Brain microvascular endothelial cell (primary cell): ENCODE measurements at regions not wholly inside any gene's neighbourhood (a gene's known extent, or its start where the extent isn't known, plus 50 kb on each side); places are given as distances from the start of the nearest gene placed in this dataset.

Experiments
- DNase-seq: peaks from one replicate; pipeline ENCODE4 v3.0.0-alpha.2; 2020
- H3K27ac ChIP-seq: fragments of 250-450 bp; sonication (Bioruptor Pico); 2 replicates; pipeline ENCODE4 v1.5.1; 2020; ENCODE audit warnings: mild to moderate bottlenecking, moderate library complexity
- H3K27me3 ChIP-seq: fragments of 250-450 bp; sonication (Bioruptor Pico); replicated peaks from 2 replicates; pipeline ENCODE4 v1.5.1; 2020; ENCODE audit warnings: mild to moderate bottlenecking
- H3K36me3 ChIP-seq: fragments of 250-450 bp; sonication (Bioruptor Pico); replicated peaks from 2 replicates; pipeline ENCODE4 v1.5.1; 2020; ENCODE audit warnings: mild to moderate bottlenecking
- H3K4me3 ChIP-seq: 2 replicates; pipeline ENCODE4 v1.5.1; 2011; ENCODE audit warnings: low read depth, mild to moderate bottlenecking, control low read depth, low read length, moderate library complexity
- in situ Hi-C: cut with HindIII; loops from 2 replicates; pipeline ENCODE4 v1.10.0; 2017; ENCODE audit warnings: low sequenced_read_pairs, low pct_ligation_motif_present
- TF ChIP-seq, protein P1 (sequence below): IDR thresholded peaks from 2 replicates; pipeline ENCODE4 v1.5.1; 2011; ENCODE audit warnings: low read depth, mild to moderate bottlenecking, moderate library complexity, low read length, control low read depth, inconsistent platforms; ENCODE audit errors: missing control alignments

DNA sequence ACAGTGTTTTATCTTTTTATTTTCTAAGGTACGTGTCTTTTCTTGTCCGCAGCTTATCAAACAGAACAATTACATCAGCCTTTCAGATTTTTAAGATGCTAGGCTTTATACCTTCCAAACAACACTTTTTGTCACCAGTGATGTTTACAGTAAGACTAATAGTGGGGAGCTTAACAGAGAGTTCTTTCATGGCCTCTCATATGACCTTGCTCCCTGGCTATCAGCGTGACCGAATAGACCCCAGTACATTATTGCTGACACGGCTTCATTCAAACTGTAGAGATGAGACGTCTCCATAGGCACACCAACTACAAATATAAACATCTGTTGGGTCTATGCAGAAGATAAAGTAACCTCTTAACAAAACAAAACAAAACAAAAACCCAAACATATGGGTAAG lies 477.6 kb upstream of the KCNMB2 start:
- no peak overlapping the region for H3K4me3 ChIP-seq

GRCh38 chr3:178059119-178059518 lies 477.1 kb upstream of the KCNMB2 start:
- TF ChIP-seq, protein P1, sequence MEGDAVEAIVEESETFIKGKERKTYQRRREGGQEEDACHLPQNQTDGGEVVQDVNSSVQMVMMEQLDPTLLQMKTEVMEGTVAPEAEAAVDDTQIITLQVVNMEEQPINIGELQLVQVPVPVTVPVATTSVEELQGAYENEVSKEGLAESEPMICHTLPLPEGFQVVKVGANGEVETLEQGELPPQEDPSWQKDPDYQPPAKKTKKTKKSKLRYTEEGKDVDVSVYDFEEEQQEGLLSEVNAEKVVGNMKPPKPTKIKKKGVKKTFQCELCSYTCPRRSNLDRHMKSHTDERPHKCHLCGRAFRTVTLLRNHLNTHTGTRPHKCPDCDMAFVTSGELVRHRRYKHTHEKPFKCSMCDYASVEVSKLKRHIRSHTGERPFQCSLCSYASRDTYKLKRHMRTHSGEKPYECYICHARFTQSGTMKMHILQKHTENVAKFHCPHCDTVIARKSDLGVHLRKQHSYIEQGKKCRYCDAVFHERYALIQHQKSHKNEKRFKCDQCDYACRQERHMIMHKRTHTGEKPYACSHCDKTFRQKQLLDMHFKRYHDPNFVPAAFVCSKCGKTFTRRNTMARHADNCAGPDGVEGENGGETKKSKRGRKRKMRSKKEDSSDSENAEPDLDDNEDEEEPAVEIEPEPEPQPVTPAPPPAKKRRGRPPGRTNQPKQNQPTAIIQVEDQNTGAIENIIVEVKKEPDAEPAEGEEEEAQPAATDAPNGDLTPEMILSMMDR, result no peak
- no peak overlapping the region for H3K4me3 ChIP-seq

More for the DNA sequence above, 477.6 kb upstream of the KCNMB2 start:
- no peak for DNase-seq
- H3K36me3 ChIP-seq, result no peaks in the 10 kb centered on the region
- in situ Hi-C loops, result no loop called here
- no peaks in the 10 kb centered on the region for H3K27me3 ChIP-seq
- TF ChIP-seq, protein P1, result no peak
- no peak overlapping the region for H3K27ac ChIP-seq

DNA sequence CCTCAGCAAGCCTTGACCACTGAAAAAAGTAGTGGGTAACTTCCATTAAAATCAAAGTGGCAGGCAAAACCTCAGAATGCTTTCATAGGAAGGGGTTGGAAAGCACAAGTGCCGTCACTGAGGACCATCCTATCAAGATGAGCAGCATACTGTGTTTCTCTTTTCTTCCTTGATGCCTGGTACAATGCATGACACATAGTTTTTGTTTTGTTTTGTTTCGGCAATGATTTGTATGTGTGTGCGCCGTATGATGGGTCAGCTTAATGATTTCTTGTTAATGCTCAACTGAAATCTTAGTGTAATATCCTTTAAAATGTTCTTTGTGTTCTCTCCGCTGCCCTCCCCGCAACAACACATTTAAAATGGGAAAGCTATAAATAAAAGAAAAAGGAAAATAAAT lies 476.4 kb upstream of the KCNMB2 start:
- H3K27ac ChIP-seq, result no peak overlapping the region
- in situ Hi-C loops, result no loop called here
- no peaks in the 10 kb centered on the region for H3K36me3 ChIP-seq
- TF ChIP-seq, protein P1, result no peak
- DNase-seq, result no peak
- H3K4me3 ChIP-seq, result no peak overlapping the region
- no peaks in the 10 kb centered on the region for H3K27me3 ChIP-seq

More at GRCh38 chr3:178059119-178059518, 477.1 kb upstream of the KCNMB2 start:
- no peak overlapping the region for H3K27ac ChIP-seq
- no peaks in the 10 kb centered on the region for H3K36me3 ChIP-seq
- no peaks in the 10 kb centered on the region for H3K27me3 ChIP-seq
- DNase-seq, result no peak
- in situ Hi-C loops, result no loop called here

- in situ Hi-C loops, result no loop called here
- no peak overlapping the region for H3K27ac ChIP-seq
- no peak overlapping the region for H3K4me3 ChIP-seq
- TF ChIP-seq, protein P1, result no peak
- H3K27me3 ChIP-seq, result no peaks in the 10 kb centered on the region
- no peak for DNase-seq
- no peaks in the 10 kb centered on the region for H3K36me3 ChIP-seq
These were observed 475.8 kb upstream of the KCNMB2 start for GRCh38 chr3:178060407-178060806.

DNA sequence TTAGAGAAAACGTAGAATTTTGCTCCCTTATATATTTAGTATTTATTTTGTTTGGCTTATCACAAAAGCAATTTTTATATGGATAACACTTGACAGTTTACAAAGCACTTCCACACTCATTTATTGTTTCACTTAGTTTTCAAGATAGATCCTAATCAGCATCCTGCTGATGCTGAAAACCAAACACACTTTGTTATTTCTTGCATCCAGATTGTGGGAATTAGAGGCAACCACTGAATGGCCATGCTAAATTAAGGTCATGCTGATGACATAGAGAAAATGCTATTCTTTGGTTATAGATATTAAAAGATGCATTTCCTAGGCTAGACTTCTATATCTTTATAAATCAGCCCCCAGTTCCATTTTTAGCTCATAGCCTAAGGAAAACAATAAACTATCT lies 474.1 kb upstream of the KCNMB2 start:
- H3K27ac ChIP-seq, result no peak overlapping the region
- no peak for DNase-seq
- H3K4me3 ChIP-seq, result no peak overlapping the region
- no peaks in the 10 kb centered on the region for H3K36me3 ChIP-seq
- TF ChIP-seq, protein P1, result no peak
- in situ Hi-C loops, result no loop called here
- no peaks in the 10 kb centered on the region for H3K27me3 ChIP-seq

DNA sequence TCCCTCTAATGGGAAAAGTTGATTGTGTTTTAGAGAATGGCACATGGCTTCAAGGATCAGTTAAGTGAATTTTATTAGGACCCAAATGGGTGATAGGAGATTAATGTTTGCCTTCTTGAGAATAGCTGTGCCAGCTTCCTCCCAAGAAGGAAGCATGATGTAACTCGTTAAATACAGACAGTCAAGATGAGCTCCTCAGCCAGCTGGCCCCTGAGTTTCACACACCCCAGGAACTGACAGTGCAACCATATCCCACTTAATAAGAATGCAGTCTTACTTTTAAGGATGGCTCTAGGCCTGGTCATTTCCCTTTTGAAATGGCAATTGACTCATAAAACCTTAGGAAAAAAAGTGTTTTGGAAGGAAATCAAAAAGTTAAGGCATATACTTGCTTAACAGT lies 472.8 kb upstream of the KCNMB2 start:
- Histone ChIP-seq H3K4me3 (no peak overlapping the region), H3K27me3 (no peaks in the 10 kb centered on the region), H3K36me3 (no peaks in the 10 kb centered on the region), H3K27ac (no peak overlapping the region)
- in situ Hi-C loops, result no loop called here
- no peak for DNase-seq
- TF ChIP-seq, protein P1, result no peak
